Retinal pigment epithelial cell (primary cell): ENCODE measurements at regions not wholly inside any gene's neighbourhood (a gene's known extent, or its start where the extent isn't known, plus 50 kb on each side); places are given as distances from the start of the nearest gene placed in this dataset.

Source experiments
- DNase-seq: peaks from one replicate; pipeline ENCODE4 v3.0.0-alpha.2; 2010; ENCODE audit warnings: low read depth
- H3K4me3 ChIP-seq: 2 replicates; pipeline ENCODE4 v1.5.1; 2011; ENCODE audit warnings: mild to moderate bottlenecking, low read length, control low read depth, moderate library complexity
- TF ChIP-seq, protein P1 (sequence below): conservative IDR thresholded peaks from 2 replicates; pipeline ENCODE4 v1.5.1; 2011; ENCODE audit warnings: low read depth, low read length, control low read depth, inconsistent platforms

- TF ChIP-seq, protein P1, sequence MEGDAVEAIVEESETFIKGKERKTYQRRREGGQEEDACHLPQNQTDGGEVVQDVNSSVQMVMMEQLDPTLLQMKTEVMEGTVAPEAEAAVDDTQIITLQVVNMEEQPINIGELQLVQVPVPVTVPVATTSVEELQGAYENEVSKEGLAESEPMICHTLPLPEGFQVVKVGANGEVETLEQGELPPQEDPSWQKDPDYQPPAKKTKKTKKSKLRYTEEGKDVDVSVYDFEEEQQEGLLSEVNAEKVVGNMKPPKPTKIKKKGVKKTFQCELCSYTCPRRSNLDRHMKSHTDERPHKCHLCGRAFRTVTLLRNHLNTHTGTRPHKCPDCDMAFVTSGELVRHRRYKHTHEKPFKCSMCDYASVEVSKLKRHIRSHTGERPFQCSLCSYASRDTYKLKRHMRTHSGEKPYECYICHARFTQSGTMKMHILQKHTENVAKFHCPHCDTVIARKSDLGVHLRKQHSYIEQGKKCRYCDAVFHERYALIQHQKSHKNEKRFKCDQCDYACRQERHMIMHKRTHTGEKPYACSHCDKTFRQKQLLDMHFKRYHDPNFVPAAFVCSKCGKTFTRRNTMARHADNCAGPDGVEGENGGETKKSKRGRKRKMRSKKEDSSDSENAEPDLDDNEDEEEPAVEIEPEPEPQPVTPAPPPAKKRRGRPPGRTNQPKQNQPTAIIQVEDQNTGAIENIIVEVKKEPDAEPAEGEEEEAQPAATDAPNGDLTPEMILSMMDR: no peak
- no peak for DNase-seq
These were observed 158.2 kb upstream of the E2F8 start for GRCh38 chr11:19398772-19399527.

GRCh38 chr11:19398273-19398672 is 157.5 kb upstream of the E2F8 start:
- H3K4me3 ChIP-seq: no peak overlapping the region
- TF ChIP-seq, protein P1: no peak
- DNase-seq: no peak

More at GRCh38 chr11:19398772-19399527, 158.2 kb upstream of the E2F8 start:
- no peak overlapping the region for H3K4me3 ChIP-seq

DNA sequence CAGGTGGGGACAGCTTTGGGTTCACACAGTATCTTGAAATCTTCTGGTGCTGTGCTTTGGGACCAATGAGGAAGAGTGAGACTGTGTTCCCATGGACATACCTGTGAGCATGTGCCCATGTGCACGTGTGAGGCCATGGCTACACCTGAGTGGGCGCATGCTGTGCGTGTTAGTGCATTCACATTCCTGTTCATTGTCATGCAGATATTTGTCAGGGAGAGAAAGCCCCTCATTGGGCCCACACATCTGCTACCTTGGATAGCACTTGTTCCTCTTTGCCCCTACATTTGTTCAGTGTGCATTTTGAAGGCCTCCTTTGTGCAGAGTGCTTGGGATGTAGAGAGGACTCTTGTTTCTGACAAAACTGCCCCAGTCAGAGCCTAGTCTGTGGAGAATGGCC is 154.3 kb upstream of the E2F8 start:
- DNase-seq: no peak
- TF ChIP-seq, protein P1: no peak
- no peak overlapping the region for H3K4me3 ChIP-seq

GRCh38 chr11:19394525-19395016 is 153.8 kb upstream of the E2F8 start:
- no peak for DNase-seq
- TF ChIP-seq, protein P1: no peak
- H3K4me3 ChIP-seq: no peak overlapping the region

- TF ChIP-seq, protein P1: no peak
- DNase-seq: no peak
- H3K4me3 ChIP-seq: no peak overlapping the region
These were observed 153.2 kb upstream of the E2F8 start for GRCh38 chr11:19393941-19394340.

- no peak overlapping the region for H3K4me3 ChIP-seq
- TF ChIP-seq, protein P1: no peak
- no peak for DNase-seq
These were observed 152.2 kb upstream of the E2F8 start for GRCh38 chr11:19392847-19393518.

DNA sequence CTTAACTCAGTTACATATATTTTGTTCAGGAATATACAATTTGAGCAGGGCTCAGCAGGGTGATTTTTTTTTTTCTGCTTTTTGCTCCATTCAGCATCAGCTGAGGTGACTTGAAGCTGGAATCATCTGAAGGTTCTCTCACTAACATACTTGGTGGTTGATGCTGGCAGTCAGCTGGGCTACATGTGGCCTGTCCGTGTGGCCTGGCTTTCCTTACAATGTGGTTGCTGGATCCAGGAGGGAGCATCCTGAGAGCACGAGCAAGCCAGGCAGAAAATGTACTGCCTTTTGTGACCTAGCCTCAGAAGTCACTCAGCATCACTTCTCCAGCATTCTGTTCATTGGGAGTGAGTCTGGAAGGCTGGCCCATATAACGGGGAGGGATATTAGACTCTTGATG is 151.6 kb upstream of the E2F8 start:
- DNase-seq: no peak
- no peak overlapping the region for H3K4me3 ChIP-seq
- TF ChIP-seq, protein P1: no peak
